NCI-H146 treated with DMSO at 0.1 percent for 48 hours (cell line): ENCODE measurements at regions not wholly inside any gene's neighbourhood (a gene's known extent, or its start where the extent isn't known, plus 50 kb on each side); places are given as distances from the start of the nearest gene placed in this dataset.
"Not testable (repeated sequence)": the region's sequence is repeated elsewhere in the genome, so short reads cannot be mapped to it uniquely, and the experiment has no call there.

Source experiments
- DNase-seq: peaks from one replicate; lab custom pipeline; 2025; ENCODE audit not compliant: unreplicated experiment; lab: John Stamatoyannopoulos, UW

- DNase-seq = no peak
Observed at GRCh38 chr3:74149466-74149865, 465.0 kb downstream of the CNTN3 start.

- no peak for DNase-seq
Observed at GRCh38 chr3:74145277-74145676, 469.2 kb downstream of the CNTN3 start.

- no peak for DNase-seq
Observed at GRCh38 chr3:74139648-74140047, 474.8 kb downstream of the CNTN3 start.

- no peak for DNase-seq
Observed at GRCh38 chr3:74137790-74138189, 476.7 kb downstream of the CNTN3 start.

- no peak for DNase-seq
Observed at GRCh38 chr3:74135808-74136207, 478.7 kb downstream of the CNTN3 start.

GRCh38 chr3:74134831-74135230, 479.6 kb downstream of the CNTN3 start:
- no peak for DNase-seq

GRCh38 chr3:74131546-74132328, 482.7 kb downstream of the CNTN3 start:
- not testable (repeated sequence) for DNase-seq

- DNase-seq = no peak
Observed at GRCh38 chr3:74129611-74130010, 484.8 kb downstream of the CNTN3 start.

GRCh38 chr3:74129056-74129455, 485.4 kb downstream of the CNTN3 start:
- no peak for DNase-seq

GRCh38 chr3:74127256-74127655, 487.2 kb downstream of the CNTN3 start:
- no peak for DNase-seq

- DNase-seq = no peak
Observed at GRCh38 chr3:74124782-74125181, 489.7 kb downstream of the CNTN3 start.

GRCh38 chr3:74122281-74122680, 492.2 kb downstream of the CNTN3 start:
- DNase-seq = no peak

- DNase-seq = no peak
Observed at GRCh38 chr3:74121761-74122160, 492.7 kb downstream of the CNTN3 start.

- no peak for DNase-seq
Observed at GRCh38 chr3:74119221-74119620, 494.5 kb upstream of the PDZRN3 start.

- no peak for DNase-seq
Observed at GRCh38 chr3:74115906-74116305, 491.2 kb upstream of the PDZRN3 start.

GRCh38 chr3:74107451-74107850, 482.7 kb upstream of the PDZRN3 start:
- no peak for DNase-seq

- DNase-seq = no peak
Observed at GRCh38 chr3:74106925-74107324, 482.2 kb upstream of the PDZRN3 start.

GRCh38 chr3:74091204-74091603, 466.5 kb upstream of the PDZRN3 start:
- no peak for DNase-seq

- no peak for DNase-seq
Observed at GRCh38 chr3:74089814-74090213, 465.1 kb upstream of the PDZRN3 start.

- DNase-seq = no peak
Observed at GRCh38 chr3:74080056-74080461, 455.3 kb upstream of the PDZRN3 start.

GRCh38 chr3:74075241-74075640, 450.5 kb upstream of the PDZRN3 start:
- DNase-seq = no peak

GRCh38 chr3:74074700-74075099, 450.0 kb upstream of the PDZRN3 start:
- no peak for DNase-seq

- DNase-seq = peak; percentile 1
Observed at GRCh38 chr3:74067296-74067695, 442.6 kb upstream of the PDZRN3 start.
